IPS-15b (cell line): ENCODE measurements at regions not wholly inside any gene's neighbourhood (a gene's known extent, or its start where the extent isn't known, plus 50 kb on each side); places are given as distances from the start of the nearest gene placed in this dataset.

Experiments
- H3K27me3 ChIP-seq: one replicate; pipeline ENCODE4 v1.6.1; 2013; ENCODE audit warnings: low read length; ENCODE audit not compliant: control insufficient read depth, insufficient read depth
- H3K36me3 ChIP-seq: one replicate; pipeline ENCODE4 v1.6.1; 2013; ENCODE audit warnings: low read length; ENCODE audit not compliant: control insufficient read depth, insufficient read depth
- H3K4me1 ChIP-seq: one replicate; pipeline ENCODE4 v1.6.1; 2013; ENCODE audit warnings: mild to moderate bottlenecking, low read length; ENCODE audit not compliant: control insufficient read depth, insufficient read depth
- H3K4me3 ChIP-seq: one replicate; pipeline ENCODE4 v1.5.1; 2013; ENCODE audit warnings: low read depth, low read length
- H3K9ac ChIP-seq: one replicate; pipeline ENCODE4 v1.6.1; 2013; ENCODE audit warnings: low read depth, mild to moderate bottlenecking, low read length
- H3K9me3 ChIP-seq: one replicate; pipeline ENCODE4 v1.6.1; 2013; ENCODE audit warnings: mild to moderate bottlenecking, low read length; ENCODE audit not compliant: control insufficient read depth, insufficient read depth

DNA sequence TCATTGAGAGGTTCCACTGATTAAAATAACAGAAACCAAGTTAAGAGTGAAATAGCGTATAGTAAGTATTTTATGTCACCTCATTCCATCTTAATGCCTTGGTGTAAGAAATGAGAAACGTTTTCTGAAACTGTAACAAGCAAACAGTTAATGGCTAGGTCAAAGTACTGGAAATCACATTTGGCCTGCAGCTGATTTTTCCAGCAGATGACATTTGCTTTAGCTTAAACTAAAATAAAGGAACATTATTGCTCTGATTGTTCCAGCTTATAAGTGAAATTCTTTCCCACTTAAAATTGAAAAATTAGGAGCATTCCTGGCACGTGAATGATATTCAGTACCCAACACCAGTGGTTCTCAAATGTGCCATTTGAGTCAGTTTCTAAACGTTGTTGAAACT, 213.6 kb upstream of the DPP6 start:
- no peaks in the 10 kb centered on the region for H3K36me3 ChIP-seq
- H3K9ac ChIP-seq: no peak overlapping the region
- H3K9me3 ChIP-seq: peaks cover 12% of the 10 kb centered on the region
- H3K27me3 ChIP-seq: no peaks in the 10 kb centered on the region
- H3K4me1 ChIP-seq: no peaks in the 10 kb centered on the region
- H3K4me3 ChIP-seq: no peak overlapping the region

DNA sequence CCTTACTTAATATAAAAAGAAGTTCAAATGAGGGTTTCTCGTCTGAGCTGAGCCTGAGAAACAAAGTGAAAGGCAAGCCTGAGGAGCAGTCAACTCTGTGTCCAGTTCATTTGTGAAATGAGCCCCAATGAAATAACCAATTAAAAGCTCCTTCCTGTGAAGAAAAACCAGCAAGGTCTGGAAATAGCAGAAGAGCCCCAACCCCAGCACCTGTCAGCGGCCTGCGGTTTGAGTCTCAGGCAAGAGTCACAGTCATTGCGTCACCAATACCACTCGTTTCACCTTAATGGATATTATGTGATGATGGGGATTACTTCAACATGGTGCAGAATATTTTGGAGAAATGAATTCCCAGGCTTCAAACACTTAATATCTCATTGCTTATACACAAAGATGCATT, 211.3 kb upstream of the DPP6 start:
- no peaks in the 10 kb centered on the region for H3K36me3 ChIP-seq
- no peak overlapping the region for H3K4me3 ChIP-seq
- no peak overlapping the region for H3K9ac ChIP-seq
- no peaks in the 10 kb centered on the region for H3K27me3 ChIP-seq
- no peaks in the 10 kb centered on the region for H3K4me1 ChIP-seq
- H3K9me3 ChIP-seq: peaks cover 12% of the 10 kb centered on the region

DNA sequence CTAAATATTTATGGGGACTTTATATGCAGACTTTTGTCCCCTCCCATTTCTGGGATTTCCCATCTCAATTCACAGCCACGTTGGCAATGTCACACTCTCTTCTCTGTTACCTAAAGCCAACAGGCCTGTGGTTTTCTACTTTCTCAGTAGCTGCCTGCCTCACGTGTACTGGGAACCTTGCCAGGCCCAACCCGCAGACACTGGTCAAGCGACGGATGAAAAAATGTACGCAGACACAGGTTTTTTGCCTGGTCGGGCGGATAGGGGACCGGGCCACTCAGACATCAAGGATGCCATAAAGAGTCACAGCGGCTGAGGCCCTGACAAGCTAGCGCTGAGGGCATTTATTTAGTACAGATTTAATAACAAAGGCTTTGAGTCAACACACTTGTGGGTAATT, 204.4 kb upstream of the DPP6 start:
- Histone ChIP-seq H3K9ac (no peak overlapping the region), H3K36me3 (no peaks in the 10 kb centered on the region), H3K4me3 (no peak overlapping the region), H3K9me3 (peaks cover 4% of the 10 kb centered on the region), H3K4me1 (no peaks in the 10 kb centered on the region), H3K27me3 (no peaks in the 10 kb centered on the region)

DNA sequence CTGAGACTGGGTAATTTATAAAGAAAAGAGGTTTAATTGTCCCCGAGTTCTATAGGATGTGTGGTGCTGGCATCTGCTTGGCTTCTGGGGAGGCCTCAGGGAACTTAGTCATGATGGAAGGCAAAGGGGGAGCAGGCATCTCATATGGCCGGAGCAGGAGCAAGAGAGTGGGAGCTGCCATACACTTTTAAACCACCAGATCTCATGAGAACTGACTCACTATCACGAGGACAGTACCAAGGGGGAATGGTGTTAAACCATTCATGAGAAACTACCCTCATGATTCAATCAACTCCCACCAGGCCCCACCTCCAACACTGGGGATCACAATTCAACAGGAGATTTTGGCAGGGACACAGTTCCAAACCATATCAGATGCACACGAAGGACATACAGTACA, 199.9 kb upstream of the DPP6 start:
- Histone ChIP-seq H3K27me3 (no peaks in the 10 kb centered on the region), H3K4me3 (no peak overlapping the region), H3K9ac (no peak overlapping the region)

DNA sequence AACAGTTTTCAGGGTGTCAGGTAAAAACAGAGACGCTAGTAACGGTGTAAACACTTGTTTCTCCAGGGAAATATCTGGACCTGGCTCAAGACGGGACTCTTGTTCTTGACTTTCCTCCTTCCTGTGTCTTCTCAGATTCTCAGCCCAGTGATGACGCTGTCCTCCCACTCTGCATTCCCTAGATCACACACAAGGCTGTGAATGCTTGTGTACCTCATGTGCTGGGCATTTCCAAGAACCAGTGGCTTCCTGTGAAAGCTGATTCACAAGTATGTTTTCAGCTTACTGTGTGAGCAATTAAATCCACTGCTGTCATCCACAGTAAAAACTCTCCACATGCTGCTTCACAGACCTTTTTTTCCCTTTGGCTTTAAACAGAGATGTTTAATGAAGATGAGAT, 193.8 kb upstream of the DPP6 start:
- H3K9me3 ChIP-seq: peaks cover 4% of the 10 kb centered on the region
- no peaks in the 10 kb centered on the region for H3K4me1 ChIP-seq
- no peaks in the 10 kb centered on the region for H3K36me3 ChIP-seq
- H3K27me3 ChIP-seq: no peaks in the 10 kb centered on the region
- no peak overlapping the region for H3K4me3 ChIP-seq
- H3K9ac ChIP-seq: no peak overlapping the region

More for the DNA sequence above, 199.9 kb upstream of the DPP6 start:
- Histone ChIP-seq H3K9me3 (peaks cover 4% of the 10 kb centered on the region), H3K36me3 (no peaks in the 10 kb centered on the region), H3K4me1 (no peaks in the 10 kb centered on the region)

DNA sequence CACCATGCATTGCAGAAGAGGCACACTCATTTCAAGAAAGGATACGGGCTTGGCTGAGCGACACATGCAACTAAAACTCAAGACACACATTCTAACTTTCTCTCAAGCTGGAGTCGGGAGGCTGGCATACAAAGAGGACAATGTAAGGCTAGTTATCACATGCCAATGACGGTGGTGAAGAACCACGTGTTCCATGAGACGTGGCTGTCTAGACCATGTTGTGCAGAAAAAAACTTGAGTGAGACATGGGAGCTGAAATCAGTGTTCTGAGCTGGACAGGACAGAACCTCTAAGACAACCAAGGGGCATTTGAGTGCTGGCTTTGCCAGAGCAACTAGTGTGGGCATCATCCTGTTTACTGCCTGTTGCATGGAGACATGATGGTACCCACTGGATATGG, 193.0 kb upstream of the DPP6 start:
- no peak overlapping the region for H3K9ac ChIP-seq
- H3K36me3 ChIP-seq: no peaks in the 10 kb centered on the region
- no peak overlapping the region for H3K4me3 ChIP-seq
- no peaks in the 10 kb centered on the region for H3K27me3 ChIP-seq
- H3K9me3 ChIP-seq: peaks cover 4% of the 10 kb centered on the region
- H3K4me1 ChIP-seq: no peaks in the 10 kb centered on the region

DNA sequence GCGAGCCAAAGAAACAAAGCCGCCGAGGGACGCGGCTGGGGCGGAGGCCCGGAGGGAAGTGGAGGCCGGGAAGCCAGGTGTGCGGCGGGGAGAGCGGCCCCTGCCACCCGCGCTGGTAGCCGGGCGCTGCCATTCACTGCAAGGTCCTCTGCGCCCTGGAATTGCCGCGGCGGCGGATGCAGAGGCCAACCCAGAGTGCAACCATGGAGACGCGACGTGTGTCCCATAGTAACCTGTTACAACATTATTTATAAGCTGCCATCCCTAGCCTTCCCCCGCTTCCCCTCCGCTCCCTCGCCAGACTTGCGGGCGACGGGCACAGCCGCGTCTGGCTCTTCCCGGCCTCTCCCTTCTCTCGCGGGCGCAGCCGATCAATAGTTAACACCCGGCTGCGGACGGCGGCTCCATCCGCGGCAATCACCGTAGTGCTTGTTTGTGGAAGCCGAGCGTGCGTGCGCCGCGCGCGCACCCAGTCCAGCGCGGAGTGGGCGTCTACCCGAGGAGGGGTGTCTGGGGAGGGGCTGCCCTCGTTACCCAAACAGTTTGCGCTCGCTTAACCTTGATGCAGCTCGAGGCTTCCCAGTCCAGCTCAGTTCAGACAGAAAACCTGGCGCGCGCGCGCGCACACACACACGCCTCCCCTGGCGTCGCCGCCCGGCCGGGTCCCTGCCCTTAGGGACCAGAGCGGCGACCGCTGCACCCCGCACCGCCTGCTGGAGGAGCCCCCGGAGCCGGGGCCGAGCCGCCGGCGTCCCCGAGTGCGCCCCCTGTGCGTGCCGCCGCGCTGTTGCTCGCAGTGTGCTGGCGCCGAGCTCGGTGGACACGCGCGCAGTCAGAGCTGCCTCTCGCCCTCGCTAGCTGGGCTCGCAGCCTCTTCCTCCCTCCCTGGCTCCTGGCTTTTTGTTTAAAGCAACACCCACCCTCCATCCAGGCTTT, 165.4 kb upstream of the DPP6 start:
- no peaks in the 10 kb centered on the region for H3K9me3 ChIP-seq
- H3K4me3 ChIP-seq: peak overlapping the region; percentile 59
- H3K9ac ChIP-seq: no peak overlapping the region
- no peaks in the 10 kb centered on the region for H3K36me3 ChIP-seq
- H3K27me3 ChIP-seq: peaks cover 41% of the 10 kb centered on the region
- no peaks in the 10 kb centered on the region for H3K4me1 ChIP-seq

DNA sequence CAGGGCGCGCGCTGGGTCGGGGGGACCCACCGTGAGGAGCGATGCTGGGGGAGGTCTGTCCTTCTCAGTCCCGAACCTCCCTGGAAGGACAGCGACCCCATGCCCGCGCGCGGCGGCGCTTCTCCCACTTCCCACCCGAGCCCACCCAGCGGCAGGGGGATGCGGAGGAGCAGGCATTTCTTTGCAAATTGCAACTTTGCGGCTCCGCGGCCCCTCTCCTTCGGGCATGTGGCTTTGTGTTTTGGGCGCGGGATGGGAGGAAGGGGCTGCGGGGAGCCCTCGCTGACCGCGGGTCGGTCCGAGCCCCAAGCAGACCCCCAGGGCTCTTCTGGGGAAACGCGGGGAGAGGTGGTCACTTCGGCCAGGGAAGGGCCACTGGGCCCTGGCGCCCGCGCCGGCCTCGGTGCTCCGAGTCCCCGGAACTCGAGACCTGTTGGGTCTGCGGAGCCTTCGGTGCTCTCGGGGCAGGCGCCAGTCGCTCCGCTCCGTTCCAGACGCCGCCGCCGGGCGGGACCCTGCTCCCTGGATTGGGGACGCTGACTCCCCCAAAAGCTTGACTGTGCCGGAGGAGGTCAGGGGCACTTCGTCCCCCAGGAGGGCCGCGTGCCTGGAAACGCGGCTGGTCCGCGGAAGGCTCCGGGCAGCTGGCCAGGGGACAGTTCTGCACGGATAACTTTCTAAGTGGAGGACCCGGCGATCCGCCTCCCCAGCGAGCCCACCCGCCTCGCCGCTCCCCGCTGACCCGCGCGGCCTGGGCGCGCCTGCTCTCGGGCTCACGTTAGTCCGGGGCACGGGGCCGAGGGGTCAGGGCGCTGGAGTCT, 164.2 kb upstream of the DPP6 start:
- no peaks in the 10 kb centered on the region for H3K36me3 ChIP-seq
- no peak overlapping the region for H3K9ac ChIP-seq
- peaks cover 41% of the 10 kb centered on the region for H3K27me3 ChIP-seq
- no peaks in the 10 kb centered on the region for H3K4me1 ChIP-seq
- H3K4me3 ChIP-seq: peak overlapping the region; percentile 59
- no peaks in the 10 kb centered on the region for H3K9me3 ChIP-seq

DNA sequence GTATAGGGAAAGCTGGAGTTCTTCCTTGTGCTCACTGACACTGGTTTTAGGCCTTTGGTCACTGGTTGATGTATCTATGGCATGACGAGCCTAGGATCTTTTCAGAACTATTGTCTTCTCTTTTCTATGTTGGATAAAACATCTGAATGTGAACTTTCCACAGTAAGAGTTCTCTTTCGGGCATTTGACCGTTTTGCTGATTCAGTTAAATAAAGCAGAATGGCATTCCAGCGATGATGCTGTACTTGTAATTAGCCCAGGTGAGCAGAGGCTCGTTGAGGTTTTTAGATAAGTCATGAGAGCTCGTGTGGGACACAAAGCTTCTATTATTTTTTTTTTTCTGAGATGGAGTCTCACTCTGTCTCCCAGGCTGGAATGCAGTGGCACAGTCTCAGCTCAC, 160.2 kb upstream of the DPP6 start:
- H3K27me3 ChIP-seq: peaks cover 33% of the 10 kb centered on the region
- no peaks in the 10 kb centered on the region for H3K36me3 ChIP-seq
- H3K4me3 ChIP-seq: no peak overlapping the region
- H3K9me3 ChIP-seq: no peaks in the 10 kb centered on the region
- H3K9ac ChIP-seq: no peak overlapping the region
- no peaks in the 10 kb centered on the region for H3K4me1 ChIP-seq

DNA sequence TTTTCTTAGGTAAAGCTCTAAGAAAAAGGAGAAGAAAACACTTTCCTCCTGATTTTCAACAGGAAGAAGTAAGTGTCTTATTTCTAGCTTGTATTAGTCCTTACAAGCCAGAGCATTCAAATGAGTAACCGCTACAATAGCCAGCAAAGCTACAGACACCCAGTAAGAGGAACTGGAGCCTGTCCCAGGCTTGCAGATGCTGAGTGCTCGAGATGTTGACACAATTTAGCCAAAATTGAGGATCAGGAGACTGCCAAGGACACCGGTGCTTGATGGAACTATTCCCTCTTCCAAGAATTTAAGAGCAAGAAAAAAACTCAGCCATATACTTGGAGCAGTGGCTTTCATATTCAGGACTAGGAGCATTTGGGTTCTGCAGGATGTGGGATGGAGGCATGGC, 149.3 kb upstream of the DPP6 start:
- Histone ChIP-seq H3K4me1 (no peaks in the 10 kb centered on the region), H3K4me3 (no peak overlapping the region), H3K9me3 (no peaks in the 10 kb centered on the region), H3K9ac (no peak overlapping the region), H3K36me3 (no peaks in the 10 kb centered on the region), H3K27me3 (no peaks in the 10 kb centered on the region)

DNA sequence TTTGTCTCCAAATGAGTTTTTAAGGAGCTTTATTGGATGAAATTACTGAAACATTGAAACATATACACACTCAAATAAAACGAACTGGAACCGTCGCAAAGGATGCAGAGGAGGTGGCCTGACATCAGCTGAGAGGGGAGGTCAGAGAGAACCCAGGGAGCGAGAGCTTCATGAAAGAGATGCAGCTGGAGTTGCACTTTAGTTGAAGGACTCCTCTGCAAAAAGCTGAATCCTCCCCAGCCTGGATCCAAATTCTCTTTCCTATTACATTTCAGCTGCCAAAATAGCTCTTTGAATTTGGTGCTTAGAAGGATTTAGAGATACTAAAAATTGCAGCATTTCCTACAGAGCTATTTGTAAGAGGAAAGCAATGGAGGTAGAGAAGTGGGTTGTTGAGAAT, 140.0 kb upstream of the DPP6 start:
- H3K27me3 ChIP-seq: no peaks in the 10 kb centered on the region
- no peak overlapping the region for H3K9ac ChIP-seq
- H3K4me3 ChIP-seq: no peak overlapping the region
- no peaks in the 10 kb centered on the region for H3K4me1 ChIP-seq
- no peaks in the 10 kb centered on the region for H3K9me3 ChIP-seq
- H3K36me3 ChIP-seq: no peaks in the 10 kb centered on the region

DNA sequence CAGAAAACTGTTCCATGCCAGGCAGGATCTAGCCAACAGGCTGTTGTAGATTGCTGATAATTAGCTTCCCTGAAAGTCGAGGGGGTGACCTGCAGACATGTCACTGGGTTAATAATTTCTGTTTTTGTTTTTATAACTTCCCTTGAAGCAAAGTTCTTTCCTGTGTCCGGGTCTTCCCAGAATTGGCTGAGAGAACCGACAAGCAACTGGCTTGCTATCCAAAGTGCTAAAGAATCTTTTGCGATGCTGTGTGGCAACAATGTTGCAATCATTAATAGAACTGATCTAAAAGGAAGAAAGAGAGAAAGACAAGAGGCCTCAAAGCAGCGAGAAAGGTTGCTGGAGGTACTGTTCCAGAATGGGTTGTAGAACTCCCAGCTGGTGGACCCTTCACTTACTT, 132.1 kb upstream of the DPP6 start:
- Histone ChIP-seq H3K4me1 (no peaks in the 10 kb centered on the region), H3K4me3 (no peak overlapping the region), H3K27me3 (no peaks in the 10 kb centered on the region), H3K36me3 (no peaks in the 10 kb centered on the region), H3K9me3 (no peaks in the 10 kb centered on the region), H3K9ac (no peak overlapping the region)
